ENCODE measurements at regions not wholly inside any gene's neighbourhood (a gene's known extent, or its start where the extent isn't known, plus 50 kb on each side); places are given as distances from the start of the nearest gene placed in this dataset.
"Not testable (repeated sequence)": the region's sequence is repeated elsewhere in the genome, so short reads cannot be mapped to it uniquely, and the experiment has no call there.

DNA sequence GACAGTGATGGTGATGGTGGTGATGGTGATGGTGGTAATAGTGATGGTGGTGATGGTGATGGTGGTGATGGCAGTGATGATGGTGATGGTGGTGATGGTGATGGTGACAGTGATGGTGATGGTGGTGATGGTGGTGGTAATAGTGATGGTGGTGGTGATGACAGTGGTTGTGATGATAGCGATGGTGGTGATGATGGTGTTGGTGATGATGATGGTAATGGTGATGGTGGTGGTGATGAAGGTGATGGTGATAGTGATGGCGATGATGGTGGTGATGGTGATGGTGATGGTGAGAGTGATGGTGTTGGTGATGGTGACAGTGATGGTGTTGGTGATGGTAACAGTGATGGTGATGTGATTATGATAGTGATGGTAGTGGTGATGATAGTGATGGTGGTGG lies 94.3 kb downstream of the ASB1 start:
- DNase-seq (ENCODE audit: low read depth in 3 of 3) = no peak

DNA sequence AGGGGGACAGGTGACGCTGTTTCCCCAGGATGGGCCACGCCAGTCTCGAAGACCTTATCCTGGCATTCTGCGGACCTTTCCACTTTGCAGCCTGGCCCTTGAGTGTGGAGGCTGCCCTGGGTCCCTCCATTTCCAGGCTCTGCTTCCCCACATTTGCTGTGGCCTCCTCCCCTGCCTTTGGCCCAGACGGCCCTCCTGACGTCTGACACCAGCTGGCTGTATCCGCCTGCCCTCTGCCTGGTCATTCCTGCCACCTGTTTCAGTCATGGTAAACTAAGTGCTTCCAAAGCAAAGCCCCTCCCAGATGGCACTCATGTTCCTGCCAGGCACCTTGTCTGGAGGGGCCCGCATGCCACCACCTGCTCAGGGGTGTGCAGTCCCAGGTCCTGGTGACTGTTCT lies 95.1 kb downstream of the ASB1 start:
- no peak for DNase-seq (ENCODE audit: low read depth in 3 of 3)

DNA sequence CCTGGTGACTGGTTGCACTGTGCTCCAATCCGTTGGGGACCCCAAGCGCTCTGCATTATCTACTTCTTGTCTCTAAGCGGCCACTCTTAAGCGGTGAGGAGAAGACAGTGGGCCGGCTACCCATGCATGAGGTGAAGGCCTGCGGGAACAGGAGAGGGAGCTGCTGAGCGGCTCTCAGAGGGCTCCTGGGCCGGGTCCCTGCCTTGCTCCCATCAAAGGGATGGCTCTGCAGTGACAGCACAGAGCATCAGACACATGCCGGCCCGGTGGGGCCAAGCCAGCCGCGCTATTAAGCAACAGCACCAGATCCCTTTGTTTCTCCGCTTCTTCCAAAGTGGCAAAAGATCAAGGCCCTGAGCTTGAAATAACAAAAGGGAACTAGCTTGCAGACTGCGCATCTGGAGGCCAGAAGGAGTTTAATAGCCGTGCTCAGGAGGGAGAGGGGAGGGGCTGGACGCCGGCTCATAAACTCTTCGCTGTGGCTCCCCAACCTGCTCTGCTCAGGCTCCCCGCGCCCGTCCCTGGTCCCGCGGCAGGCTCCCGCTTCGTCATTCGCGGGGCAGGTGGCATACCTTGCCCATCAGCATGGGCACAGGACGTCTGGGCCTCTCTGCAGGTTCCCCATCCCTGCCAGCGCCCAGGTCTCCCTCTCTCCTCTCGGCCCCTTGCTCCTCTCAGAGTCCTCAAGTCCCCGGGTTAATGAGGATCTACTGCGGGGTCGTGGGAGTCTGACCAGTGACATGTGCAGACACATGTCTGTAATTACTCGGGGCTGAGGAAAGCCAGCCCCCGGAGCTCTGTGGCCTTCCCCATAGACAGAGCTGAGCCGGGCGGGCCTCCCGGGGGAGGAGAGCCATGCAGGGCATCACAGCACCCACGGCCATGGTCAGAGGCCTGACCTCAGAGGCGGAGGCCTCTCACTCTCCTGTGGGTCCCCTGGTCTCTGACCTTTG lies 96.7 kb downstream of the ASB1 start:
- DNase-seq (ENCODE audit: low read depth in 3 of 3) = no peak

DNA sequence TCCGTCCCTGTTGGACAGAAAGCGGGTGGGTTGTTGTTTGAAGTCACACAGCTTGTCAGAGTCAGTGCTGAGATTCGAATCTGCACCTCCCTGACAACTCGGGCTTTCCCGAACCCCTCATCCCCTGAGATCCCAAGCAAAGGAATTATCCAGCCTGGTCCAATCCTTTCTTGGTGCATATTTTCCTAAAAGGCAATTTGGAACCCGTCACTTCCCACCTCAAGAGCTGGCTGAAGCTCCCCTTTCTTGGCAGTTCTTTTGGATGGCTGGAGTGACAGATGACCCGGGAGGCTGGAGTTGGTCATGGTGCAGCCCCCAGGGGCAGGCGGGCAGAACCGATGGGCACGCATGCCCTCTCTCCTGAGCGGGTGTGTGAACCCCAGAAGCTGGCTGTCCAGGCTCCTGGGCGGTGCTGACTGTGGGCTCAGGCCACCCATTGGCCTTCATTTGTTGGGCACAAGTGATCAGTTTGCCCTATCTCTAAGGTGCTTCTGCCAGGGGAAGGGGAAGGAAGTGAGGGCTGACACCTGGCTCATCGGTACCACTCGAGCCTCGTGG lies 97.8 kb downstream of the ASB1 start:
- DNase-seq (ENCODE audit: low read depth in 3 of 3) = no peak

DNA sequence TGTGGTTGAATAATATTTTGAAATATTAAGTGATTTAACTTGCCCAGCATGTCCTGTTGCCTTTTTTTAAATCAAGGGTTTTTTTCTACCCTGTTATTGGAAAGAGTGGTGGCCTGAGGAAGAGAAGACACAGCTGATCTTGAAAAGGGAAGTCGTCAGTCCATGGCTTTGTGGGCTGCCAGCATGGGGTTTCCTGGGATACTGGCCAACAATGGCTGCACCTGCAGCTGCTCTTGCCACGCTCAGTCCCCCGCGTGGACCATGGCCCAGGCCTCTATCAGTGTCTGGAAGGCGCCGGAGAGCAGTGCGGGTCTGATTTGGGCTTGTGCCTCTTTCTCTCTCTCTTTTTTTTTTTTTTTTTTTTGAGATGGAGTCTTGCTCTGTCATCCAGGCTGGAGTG lies 99.3 kb downstream of the ASB1 start:
- DNase-seq (ENCODE audit: low read depth in 3 of 3) = no peak

DNA sequence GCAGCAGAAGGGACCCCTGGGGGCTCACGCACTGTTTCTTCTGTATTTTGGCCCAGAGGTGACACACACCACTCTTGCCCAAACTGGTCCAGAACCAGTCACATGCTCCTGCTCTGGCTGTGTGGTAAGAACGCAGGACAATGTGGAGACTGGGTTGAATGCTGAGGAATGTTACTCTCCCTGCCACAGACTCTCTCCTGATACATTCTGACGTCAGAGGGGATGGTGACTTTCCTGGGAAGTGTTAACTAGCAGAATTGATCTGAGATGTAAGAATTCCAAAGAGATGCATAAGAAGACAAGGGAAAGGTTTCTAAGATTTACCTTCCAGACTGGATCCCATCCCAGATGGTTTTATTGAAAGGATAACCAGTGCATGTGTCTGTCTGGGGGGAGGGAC lies 100.8 kb downstream of the ASB1 start:
- no peak for DNase-seq (ENCODE audit: low read depth in 3 of 3)

DNA sequence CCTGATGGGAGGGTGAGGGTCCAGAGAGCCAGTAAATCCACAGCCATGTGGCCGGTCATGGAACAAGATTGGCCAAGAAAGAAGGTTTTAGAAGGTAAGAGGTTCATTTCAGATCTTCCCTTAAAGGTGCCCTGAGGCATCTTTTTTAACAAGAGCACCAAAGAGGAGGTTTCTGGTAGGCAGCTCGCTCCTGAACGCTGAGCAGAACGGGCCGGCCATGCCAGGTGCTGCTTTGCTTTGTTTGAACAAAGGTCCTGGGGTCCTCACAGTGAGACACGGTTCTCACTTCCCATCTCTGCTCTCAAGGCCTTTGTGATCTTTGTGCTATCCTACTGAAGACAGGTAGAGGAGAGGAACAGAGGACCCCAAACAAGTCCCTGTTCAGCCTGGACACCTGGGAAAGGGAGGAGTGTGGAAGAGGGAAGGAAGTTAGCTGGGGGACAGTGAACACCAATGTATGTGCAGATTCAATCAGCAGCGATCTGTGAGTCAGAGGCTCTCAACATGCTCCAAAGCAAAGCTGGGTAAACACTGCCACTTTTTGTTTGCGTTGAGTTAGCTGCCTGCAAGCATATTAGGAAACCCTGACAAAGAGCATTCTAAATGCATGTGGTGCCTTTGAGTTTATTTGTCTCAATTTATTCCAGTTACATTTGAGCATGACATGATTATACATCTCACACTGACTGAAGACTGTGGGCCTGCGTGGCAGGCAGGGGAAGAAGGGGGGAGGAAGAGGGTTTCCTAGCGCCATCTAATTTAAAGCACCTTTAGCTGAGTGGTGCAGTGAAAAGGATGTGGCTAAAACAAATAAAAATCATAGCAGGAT lies 102.4 kb downstream of the ASB1 start:
- DNase-seq (ENCODE audit: low read depth in 3 of 3) = no peak

DNA sequence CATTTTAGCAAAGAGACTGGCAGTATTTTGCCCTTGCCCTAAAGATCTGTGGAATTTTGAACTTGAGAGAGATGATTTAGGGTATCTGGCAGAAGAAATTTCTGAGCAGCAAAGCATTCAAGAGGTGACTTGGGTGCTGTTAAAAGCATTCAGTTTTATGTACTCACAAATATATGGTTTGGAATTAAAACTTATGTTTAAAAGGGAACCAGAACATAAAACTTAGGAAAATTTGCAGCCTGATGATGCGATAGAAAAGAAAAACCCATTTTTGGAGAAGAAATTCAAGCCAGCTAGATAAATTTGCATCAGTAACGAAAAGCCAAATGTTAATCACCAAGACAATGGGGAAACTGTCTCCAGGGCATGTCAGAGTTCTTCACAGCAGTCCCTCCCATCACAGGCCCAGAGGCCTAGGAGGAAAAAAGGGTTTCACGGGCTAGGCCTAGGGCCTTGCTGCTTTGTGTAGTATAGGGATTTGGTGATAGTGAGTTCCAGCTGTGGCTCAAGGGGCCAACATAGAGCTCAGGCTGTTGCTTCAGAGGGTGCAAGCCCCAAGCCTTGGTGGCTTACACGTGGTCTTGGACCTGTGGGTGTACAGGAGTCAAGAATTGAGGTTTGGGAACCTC lies 104.4 kb downstream of the ASB1 start:
- DNase-seq (ENCODE audit: low read depth in 3 of 3) = not testable (repeated sequence)

DNA sequence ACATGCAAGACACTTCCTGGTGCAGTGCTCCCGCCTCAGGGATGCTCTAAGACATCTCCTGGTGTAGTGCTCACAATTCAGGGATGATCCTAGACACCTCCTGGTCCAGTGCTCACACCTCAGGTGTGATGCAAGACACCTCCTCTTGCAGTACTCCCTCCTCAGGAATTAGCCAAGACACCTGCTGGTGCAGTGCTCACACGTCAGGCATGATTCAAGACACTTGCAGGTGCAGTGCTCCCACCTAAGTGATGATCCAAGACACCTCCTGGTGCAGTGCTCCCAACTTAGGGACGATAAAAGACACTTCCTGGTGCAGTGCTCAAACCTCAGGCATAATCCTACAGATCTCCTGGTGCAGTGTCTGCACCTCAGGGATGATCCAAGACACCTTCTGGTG lies 117.0 kb downstream of the ASB1 start:
- not testable (repeated sequence) for DNase-seq (ENCODE audit: low read depth in 3 of 3)

DNA sequence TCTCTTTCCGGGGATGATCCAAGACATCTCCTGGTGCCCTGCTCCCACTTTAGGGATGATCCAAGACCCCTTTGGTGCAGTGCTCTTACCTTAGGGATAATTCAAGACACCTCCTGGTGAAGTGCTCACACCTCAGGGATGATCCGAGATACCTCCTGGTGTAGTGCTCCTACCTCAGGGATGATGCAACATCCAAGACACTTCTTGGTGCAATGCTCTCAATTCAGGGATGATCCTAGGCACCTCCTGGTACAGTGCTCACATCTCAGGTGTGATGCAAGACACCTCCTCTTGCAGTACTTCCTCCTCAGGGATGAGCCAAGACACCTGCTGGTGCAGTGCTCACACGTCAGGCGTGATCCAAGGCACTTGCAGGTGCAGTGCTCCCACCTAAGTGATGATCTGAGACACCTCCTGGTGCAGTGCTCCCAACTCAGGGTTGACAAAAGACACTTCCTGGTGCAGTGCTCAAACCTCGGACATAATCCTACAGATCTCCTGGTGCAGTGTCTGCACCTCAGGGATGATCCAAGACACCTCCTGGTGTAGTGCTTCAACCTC lies 122.3 kb downstream of the ASB1 start:
- DNase-seq (ENCODE audit: low read depth in 3 of 3) = no peak

DNA sequence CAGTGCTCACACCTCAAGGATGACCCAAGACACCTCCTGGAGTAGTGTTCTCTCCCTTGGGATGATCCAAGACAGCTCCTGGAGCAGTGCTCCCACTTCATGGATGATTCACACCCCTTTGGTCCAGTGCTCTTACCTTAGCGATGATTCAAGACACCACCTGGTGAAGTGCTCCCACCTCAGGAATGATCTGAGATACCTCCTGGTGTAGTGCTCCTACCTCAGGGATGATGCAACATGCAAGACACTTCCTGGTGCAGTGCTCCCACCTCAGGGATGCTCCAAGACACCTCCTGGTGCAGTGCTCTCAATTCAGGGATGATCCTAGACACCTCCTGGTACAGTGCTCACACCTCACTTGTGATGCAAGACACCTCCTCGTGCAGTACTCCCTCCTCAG lies 123.1 kb downstream of the ASB1 start:
- no peak for DNase-seq (ENCODE audit: low read depth in 3 of 3)

DNA sequence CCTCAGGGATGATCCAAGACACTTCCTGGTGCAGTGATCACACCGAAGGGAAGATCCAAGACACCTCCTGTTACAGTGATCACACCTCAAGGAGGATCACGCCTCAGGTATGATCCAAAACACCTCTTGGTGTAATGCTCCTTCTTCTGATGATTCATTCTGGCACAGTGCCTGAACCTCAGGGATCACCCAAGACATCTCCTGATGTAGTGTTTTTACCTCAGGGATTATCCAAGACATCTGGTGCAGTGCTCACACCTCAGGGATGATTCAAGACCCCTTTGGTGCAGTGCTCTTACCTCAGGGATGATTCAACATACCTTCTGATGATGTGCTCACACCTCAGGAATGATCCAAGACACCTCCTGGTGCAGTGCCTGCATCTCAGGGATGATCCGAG lies 124.4 kb downstream of the ASB1 start:
- DNase-seq (ENCODE audit: low read depth in 3 of 3) = no peak

DNA sequence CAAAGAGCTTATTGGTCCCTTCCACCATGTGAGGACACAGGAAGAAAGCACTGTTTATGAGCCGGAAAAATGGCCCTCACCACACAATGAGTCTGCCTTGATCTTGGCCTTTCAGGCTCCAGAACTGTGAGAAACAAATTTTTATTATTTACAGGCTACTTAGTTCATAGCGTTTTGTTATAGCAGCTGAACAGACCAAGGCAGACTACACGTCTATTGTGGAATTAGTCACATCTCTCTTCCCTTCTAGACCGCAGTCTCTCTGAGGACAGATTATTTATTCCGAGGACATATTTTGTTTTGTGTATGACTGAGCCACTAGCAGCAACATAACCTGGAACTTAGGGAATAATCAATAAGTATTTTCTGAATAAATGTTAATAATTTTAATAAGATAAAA lies 125.5 kb downstream of the ASB1 start:
- no peak for DNase-seq (ENCODE audit: low read depth in 3 of 3)

DNA sequence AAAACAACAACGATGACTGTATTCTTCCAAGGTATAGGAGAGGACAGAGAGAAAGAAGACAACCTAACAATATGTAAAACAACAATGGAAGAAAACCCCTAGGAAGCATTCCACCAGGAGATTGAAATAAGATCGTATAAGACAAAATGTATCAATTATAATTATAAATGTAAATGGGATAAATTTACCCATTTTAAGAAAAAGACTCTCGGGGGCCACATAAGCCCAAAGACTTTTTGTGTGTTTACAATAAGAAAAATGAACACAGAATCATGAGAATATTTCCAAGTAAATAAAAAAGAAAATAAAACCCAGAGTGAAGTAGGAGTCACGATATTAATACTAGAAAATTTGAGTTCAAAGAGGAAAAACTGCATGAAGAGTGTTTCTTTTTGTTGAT lies 126.4 kb downstream of the ASB1 start:
- no peak for DNase-seq (ENCODE audit: low read depth in 3 of 3)

DNA sequence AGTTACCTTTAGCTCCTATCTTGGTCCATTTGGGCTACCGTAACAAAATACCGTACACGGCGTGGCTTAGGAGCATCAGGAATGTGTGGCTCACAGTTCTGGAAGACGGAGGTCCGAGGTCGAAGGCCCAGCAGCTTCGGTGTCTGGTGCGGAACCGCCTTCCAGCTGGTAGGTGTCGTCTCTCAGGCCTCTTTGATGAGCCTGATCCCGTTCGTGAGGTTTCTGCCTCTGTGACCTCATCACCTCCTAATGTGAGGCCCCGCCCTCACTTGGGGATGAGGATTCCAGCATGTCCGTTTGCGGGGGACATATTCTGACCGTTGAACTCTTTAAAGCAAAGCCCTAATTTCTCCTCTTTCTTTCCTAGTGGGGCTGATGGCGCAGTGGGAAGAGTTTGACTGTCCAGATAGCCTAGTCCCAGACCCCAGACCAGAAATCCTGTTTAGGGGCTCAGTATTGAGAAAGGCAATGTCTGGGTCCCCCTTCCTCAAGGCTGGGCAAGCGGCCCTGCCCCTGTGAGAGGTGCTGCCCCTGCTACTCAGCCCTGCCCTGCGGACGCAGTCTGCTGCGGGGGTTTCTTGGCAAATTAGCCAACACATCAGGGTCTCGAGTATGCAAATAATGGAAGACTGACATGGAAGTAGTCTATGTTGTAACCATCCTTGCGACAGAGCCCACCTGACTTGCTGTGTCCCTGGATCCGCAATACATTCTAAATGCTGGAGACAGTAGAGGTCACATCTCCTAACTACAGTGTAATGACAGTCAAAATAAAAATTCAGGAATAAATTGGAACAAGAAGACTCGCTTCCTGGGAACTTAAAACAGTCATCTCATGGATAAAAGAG lies 128.0 kb downstream of the ASB1 start:
- no peak for DNase-seq (ENCODE audit: low read depth in 3 of 3)

DNA sequence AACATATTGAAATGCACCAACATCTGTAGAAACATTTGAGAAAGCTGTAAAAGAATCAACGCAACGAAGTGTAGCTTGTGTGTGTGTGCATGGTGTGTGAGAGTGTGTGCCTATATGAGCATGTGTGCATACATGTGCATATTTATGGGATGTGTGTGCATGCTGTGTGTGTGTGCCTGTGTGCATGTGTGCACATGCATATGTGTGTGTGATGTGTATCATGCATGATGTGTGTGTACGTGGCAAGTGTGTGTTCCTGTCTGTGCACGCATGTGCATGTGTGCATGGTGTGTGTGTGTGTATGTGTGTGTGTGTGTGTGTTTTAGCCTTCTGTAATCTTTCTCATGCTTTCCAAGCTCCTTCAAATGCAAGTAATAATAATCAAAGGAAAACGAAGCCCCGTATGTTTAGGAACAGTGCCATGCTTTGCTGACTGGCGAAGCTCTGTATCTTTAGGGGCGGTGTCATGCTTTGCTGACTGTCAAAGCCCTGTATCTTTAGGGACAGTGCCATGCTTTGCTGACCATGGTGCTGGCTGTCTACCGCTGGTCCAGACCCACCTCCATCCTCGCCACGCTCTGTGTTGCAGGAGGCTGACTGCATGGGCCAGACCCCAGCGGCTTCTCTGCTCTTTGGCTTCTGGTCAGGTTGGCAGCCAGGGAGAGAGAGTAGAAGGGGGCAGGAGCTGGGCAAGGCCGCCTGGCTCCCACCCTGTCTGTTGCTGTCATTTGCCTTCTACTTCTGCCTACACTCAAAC lies 129.2 kb downstream of the ASB1 start:
- no peak for DNase-seq (ENCODE audit: low read depth in 3 of 3)

DNA sequence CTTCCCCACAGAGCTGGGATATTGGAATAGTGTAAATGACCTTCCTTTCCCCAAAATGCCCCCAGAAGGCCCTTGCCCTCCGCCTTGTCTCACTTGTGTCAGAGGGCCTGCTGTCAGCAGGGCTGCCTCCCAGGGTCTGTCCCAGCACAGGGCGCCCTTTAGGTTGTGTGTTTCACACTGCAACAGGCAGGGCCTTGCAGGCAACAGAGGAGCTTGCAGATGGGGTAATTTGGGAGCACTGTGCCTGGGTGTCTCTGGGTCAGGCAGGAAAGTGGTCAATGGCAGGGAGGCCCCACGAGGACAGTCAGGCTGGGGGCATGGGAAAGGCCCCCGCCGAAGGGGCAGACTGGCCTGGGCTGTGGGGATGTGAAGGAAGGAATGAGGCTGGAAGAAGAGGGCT lies 130.7 kb downstream of the ASB1 start:
- no peak for DNase-seq (ENCODE audit: low read depth in 3 of 3)

DNA sequence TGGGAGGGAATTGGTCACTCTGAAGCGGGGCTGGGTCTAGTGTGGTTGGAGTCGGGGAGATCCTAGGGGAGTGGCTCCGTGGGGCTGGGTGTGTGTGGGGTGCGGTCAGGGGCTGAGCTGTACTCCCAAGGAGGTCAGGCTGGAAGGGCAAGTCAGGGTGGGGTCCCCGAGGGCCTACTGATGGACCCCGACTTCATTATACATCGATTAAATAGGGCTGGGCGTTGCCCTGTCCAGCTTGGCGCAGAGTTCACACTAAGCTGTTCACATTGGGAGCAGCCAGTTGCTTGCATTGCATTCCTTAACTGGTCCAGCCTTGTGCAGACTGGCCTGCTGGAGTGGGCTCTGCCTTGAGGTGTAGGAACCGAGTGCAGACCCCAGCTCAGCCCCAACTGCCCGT lies 131.2 kb downstream of the ASB1 start:
- no peak for DNase-seq (ENCODE audit: low read depth in 3 of 3)

DNA sequence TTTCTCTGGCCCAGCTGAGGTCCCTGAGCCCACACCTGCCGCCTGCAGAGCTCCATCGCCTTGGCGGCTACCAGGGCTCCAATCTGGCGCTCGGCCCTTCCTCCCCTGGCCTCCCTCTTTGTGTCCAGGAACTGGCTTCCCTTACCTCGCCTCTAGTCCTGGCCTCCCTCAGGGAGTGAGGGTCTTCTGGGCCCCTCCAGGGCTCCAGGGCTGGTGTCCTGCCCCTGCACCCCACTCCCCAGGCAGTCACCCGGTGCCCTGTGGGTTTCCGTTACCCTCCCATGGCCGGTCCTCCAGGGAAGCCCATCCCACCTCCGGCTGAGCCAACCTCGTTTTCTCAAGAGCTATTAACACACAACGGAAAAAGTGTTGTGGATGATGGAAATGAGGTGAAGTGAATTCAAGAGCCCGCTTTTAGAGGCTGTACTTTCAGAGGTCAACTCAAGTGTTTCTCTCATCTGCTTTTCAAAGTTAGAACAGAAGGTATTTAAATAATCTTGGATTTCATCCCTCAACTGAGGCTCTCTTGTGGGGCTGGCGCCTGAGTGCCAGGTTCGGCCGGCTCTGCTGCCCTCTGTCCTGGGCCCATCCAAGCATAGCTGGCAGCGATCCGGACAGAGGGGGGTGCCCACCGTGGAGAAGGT lies 131.9 kb downstream of the ASB1 start:
- DNase-seq (ENCODE audit: low read depth in 3 of 3) = no peak

DNA sequence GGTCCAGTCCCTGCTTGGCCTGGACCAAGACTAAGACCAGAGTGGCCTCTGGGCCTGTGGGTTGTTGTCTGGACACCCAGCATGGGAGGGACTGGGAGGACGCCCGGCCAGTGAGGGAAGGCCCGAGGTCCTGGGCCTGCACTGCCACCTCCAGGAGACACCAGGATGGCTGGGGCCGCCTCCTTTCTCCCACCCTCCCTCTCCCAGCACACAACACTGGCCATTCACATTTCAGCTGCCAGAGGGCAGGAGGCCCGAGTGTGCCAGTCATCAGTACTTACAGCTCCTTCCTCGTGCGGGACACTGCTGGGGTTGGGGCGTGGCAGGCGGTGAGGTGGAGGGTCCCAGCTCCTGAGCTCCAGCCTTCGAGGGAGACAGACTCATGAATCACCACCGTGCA lies 133.5 kb downstream of the ASB1 start:
- DNase-seq (ENCODE audit: low read depth in 3 of 3) = no peak
